ENCODE measurements at regions not wholly inside any gene's neighbourhood (a gene's known extent, or its start where the extent isn't known, plus 50 kb on each side); places are given as distances from the start of the nearest gene placed in this dataset.
"Not testable (repeated sequence)": the region's sequence is repeated elsewhere in the genome, so short reads cannot be mapped to it uniquely, and the experiment has no call there.

DNA sequence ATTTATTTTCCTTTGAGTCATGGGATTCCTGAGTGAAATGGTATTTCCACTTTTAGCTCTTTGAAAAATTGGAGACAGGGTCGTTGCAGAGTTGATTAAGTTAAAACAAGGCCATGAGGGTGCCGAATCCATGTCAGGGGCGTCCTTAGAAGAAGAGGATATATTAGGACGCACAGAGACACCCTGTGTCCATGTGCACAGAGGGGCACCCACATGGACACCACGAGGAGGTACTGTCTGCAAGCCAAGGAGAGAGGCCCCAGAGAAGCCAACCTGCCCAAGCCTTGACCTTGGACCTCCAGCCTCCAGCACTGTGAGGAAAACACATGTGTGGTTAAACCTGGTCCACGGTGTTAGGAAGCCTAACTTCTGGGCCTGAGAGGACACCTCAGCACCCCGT is 113.9 kb upstream of the THBS2 start:
- Histone ChIP-seq H3K9me3 (ENCODE audit: control insufficient read depth in 5 of 5, low read length in 5 of 5) (peaks cover 0 to 7% (median 5%) of the 10 kb centered on the region in 5 donors), H3K27me3 (ENCODE audit: control insufficient read depth in 5 of 5, insufficient read depth in 4 of 5, low read length in 5 of 5) (no peaks in the 10 kb centered on the region), H3K27ac (ENCODE audit: low read depth, low read length) (no peak overlapping the region), H3K4me1 (ENCODE audit: control insufficient read depth in 5 of 5, insufficient read depth in 5 of 5, low read length in 5 of 5) (peaks cover 0 to 14% (median 6%) of the 10 kb centered on the region in 5 donors), H3K4me3 (ENCODE audit: low read depth in 1 of 5, low read length in 5 of 5) (no peak overlapping the region), H3K9ac (ENCODE audit: low read length in 5 of 5) (no peak overlapping the region), H3K36me3 (ENCODE audit: control insufficient read depth in 5 of 5, insufficient read depth in 5 of 5, low read length in 5 of 5) (no peaks in the 10 kb centered on the region)

DNA sequence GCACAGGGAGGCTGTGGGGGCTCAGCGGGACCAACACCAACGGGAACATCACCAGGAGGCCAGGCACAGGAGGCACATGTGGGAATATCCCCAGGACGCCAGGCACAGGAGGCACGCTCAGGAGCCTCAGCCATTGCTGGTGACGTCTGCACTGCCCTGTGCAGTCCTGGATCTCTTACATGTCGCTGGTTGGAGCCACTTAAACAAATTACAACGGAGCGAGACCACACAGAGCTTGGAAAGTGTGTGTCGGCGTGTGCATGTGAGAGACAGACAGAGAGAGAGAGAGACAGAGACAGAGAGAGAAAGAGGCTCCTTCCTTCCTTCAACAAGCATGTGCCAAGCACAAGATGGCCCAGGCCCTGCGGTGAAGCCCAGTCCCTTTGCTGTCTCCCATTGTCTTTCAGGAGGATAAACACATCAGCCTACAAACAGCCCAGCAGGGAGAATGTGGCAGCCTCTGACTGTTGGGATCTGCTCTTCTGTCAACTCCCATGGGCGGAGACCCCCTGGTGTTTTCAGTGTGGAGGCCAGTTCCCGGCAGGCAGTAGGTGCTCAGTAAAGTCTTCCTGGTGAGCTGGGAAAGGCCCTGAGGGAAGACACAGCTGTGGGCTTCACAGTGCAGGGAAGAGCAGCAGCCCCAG is 112.7 kb upstream of the THBS2 start:
- no peaks in the 10 kb centered on the region for H3K36me3 ChIP-seq (ENCODE audit: control insufficient read depth in 5 of 5, insufficient read depth in 5 of 5, low read length in 5 of 5)
- no peak overlapping the region for H3K9ac ChIP-seq (ENCODE audit: low read length in 5 of 5)
- H3K4me3 ChIP-seq (ENCODE audit: low read depth in 1 of 5, low read length in 5 of 5): no peak overlapping the region
- H3K4me1 ChIP-seq (ENCODE audit: control insufficient read depth in 5 of 5, insufficient read depth in 5 of 5, low read length in 5 of 5): peaks cover 0 to 14% (median 6%) of the 10 kb centered on the region in 5 donors
- peaks cover 0 to 7% (median 5%) of the 10 kb centered on the region in 5 donors for H3K9me3 ChIP-seq (ENCODE audit: control insufficient read depth in 5 of 5, low read length in 5 of 5)
- H3K27me3 ChIP-seq (ENCODE audit: control insufficient read depth in 5 of 5, insufficient read depth in 4 of 5, low read length in 5 of 5): no peaks in the 10 kb centered on the region
- H3K27ac ChIP-seq (ENCODE audit: low read depth, low read length): no peak overlapping the region

- Histone ChIP-seq H3K27me3 (ENCODE audit: control insufficient read depth in 5 of 5, insufficient read depth in 4 of 5, low read length in 5 of 5) (no peaks in the 10 kb centered on the region), H3K27ac (ENCODE audit: low read depth, low read length) (no peak overlapping the region), H3K36me3 (ENCODE audit: control insufficient read depth in 5 of 5, insufficient read depth in 5 of 5, low read length in 5 of 5) (no peaks in the 10 kb centered on the region), H3K9ac (ENCODE audit: low read length in 5 of 5) (no peak overlapping the region), H3K4me1 (ENCODE audit: control insufficient read depth in 5 of 5, insufficient read depth in 5 of 5, low read length in 5 of 5) (peaks cover 0 to 14% (median 6%) of the 10 kb centered on the region in 5 donors), H3K9me3 (ENCODE audit: control insufficient read depth in 5 of 5, low read length in 5 of 5) (peaks cover 0 to 7% (median 5%) of the 10 kb centered on the region in 5 donors), H3K4me3 (ENCODE audit: low read depth in 1 of 5, low read length in 5 of 5) (no peak overlapping the region)
Observed at GRCh38 chr6:169365567-169366257, 112.1 kb upstream of the THBS2 start.

DNA sequence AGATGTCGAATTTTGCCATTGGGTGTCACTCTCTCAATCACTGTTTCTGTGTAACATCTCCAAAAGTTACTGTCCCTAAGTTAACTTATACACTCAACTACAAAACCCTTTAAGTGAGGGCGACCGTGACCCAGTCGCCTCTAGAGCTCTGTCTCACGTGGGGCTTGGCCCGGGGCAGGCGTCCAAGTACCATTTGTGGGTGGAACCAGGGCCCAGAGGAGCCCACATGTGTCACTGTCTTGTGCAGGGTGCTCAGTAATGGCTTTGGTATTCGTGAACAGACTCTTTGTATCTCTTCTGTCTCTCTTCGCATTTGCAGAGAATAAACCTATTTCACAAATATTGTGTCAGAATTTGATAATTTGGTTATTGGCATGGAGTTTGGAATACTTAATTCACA is 109.9 kb upstream of the THBS2 start:
- H3K9ac ChIP-seq (ENCODE audit: low read length in 5 of 5): no peak overlapping the region
- H3K9me3 ChIP-seq (ENCODE audit: control insufficient read depth in 5 of 5, low read length in 5 of 5): peaks cover 0 to 7% (median 5%) of the 10 kb centered on the region in 5 donors
- H3K4me1 ChIP-seq (ENCODE audit: control insufficient read depth in 5 of 5, insufficient read depth in 5 of 5, low read length in 5 of 5): peaks cover 0 to 14% (median 6%) of the 10 kb centered on the region in 5 donors
- peak overlapping the region; percentile 51 for H3K27ac ChIP-seq (ENCODE audit: low read depth, low read length)
- H3K4me3 ChIP-seq (ENCODE audit: low read depth in 1 of 5, low read length in 5 of 5): no peak overlapping the region
- H3K36me3 ChIP-seq (ENCODE audit: control insufficient read depth in 5 of 5, insufficient read depth in 5 of 5, low read length in 5 of 5): no peaks in the 10 kb centered on the region
- no peaks in the 10 kb centered on the region for H3K27me3 ChIP-seq (ENCODE audit: control insufficient read depth in 5 of 5, insufficient read depth in 4 of 5, low read length in 5 of 5)

GRCh38 chr6:169362501-169363121 is 109.0 kb upstream of the THBS2 start:
- Histone ChIP-seq H3K36me3 (ENCODE audit: control insufficient read depth in 5 of 5, insufficient read depth in 5 of 5, low read length in 5 of 5) (no peaks in the 10 kb centered on the region), H3K27ac (ENCODE audit: low read depth, low read length) (peak overlapping the region; percentile 51), H3K9ac (ENCODE audit: low read length in 5 of 5) (peak overlapping the region in 1 of 5 donors; percentile 20), H3K4me1 (ENCODE audit: control insufficient read depth in 5 of 5, insufficient read depth in 5 of 5, low read length in 5 of 5) (peaks cover 0 to 14% (median 6%) of the 10 kb centered on the region in 5 donors), H3K9me3 (ENCODE audit: control insufficient read depth in 5 of 5, low read length in 5 of 5) (peaks cover 0 to 7% (median 5%) of the 10 kb centered on the region in 5 donors), H3K4me3 (ENCODE audit: low read depth in 1 of 5, low read length in 5 of 5) (no peak overlapping the region), H3K27me3 (ENCODE audit: control insufficient read depth in 5 of 5, insufficient read depth in 4 of 5, low read length in 5 of 5) (no peaks in the 10 kb centered on the region)

GRCh38 chr6:169355001-169355400 is 101.4 kb upstream of the THBS2 start:
- H3K9me3 ChIP-seq (ENCODE audit: control insufficient read depth in 5 of 5, low read length in 5 of 5); H3K4me1 ChIP-seq (ENCODE audit: control insufficient read depth in 5 of 5, insufficient read depth in 5 of 5, low read length in 5 of 5); H3K9ac ChIP-seq (ENCODE audit: low read length in 5 of 5); H3K36me3 ChIP-seq (ENCODE audit: control insufficient read depth in 5 of 5, insufficient read depth in 5 of 5, low read length in 5 of 5); H3K27me3 ChIP-seq (ENCODE audit: control insufficient read depth in 5 of 5, insufficient read depth in 4 of 5, low read length in 5 of 5); H3K4me3 ChIP-seq (ENCODE audit: low read depth in 1 of 5, low read length in 5 of 5); H3K27ac ChIP-seq (ENCODE audit: low read depth, low read length): not testable (repeated sequence)

DNA sequence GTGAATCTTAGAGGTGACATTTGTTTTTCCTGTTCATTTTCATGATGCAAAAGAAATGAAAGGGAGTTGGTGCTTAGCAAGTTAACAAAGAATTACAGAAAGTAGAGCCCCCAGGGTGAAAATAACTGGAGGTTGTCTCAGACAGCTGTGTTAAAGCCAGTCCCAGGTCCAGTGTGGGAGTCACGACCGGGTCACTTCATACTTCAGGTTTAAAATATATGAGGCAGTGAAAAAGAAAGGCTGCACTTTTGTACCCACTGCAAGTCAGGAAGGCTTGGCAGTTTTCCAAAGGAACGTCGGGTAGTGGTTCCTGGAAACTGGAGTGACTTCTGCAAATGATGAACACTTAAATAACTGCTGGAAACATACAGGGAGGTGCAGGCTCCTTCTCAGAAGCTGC is 91.5 kb upstream of the THBS2 start:
- no peaks in the 10 kb centered on the region for H3K27me3 ChIP-seq (ENCODE audit: control insufficient read depth in 5 of 5, insufficient read depth in 4 of 5, low read length in 5 of 5)
- no peaks in the 10 kb centered on the region for H3K36me3 ChIP-seq (ENCODE audit: control insufficient read depth in 5 of 5, insufficient read depth in 5 of 5, low read length in 5 of 5)
- peak overlapping the region; percentile 55 for H3K27ac ChIP-seq (ENCODE audit: low read depth, low read length)
- H3K9ac ChIP-seq (ENCODE audit: low read length in 5 of 5): no peak overlapping the region
- H3K4me3 ChIP-seq (ENCODE audit: low read depth in 1 of 5, low read length in 5 of 5): no peak overlapping the region
- H3K9me3 ChIP-seq (ENCODE audit: control insufficient read depth in 5 of 5, low read length in 5 of 5): no peaks in the 10 kb centered on the region
- peaks cover 5 to 32% (median 26%) of the 10 kb centered on the region in 5 donors for H3K4me1 ChIP-seq (ENCODE audit: control insufficient read depth in 5 of 5, insufficient read depth in 5 of 5, low read length in 5 of 5)

DNA sequence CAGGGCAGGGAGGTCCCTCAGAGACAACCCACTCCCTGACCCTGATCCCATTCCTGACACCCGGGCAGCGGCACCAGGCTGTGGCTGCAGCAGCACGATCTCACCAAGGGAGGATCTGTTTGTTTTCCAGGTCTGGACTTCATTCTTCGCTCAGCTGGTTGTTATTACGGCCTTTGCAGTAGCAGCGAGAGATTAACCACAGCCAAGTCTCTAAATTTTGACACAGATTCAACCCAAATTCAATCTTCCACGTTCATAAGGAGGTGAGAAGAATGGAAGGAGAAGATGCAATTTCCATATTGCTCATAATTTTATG is 91.1 kb upstream of the THBS2 start:
- no peaks in the 10 kb centered on the region for H3K9me3 ChIP-seq (ENCODE audit: control insufficient read depth in 5 of 5, low read length in 5 of 5)
- H3K4me1 ChIP-seq (ENCODE audit: control insufficient read depth in 5 of 5, insufficient read depth in 5 of 5, low read length in 5 of 5): peaks cover 5 to 32% (median 26%) of the 10 kb centered on the region in 5 donors
- H3K27me3 ChIP-seq (ENCODE audit: control insufficient read depth in 5 of 5, insufficient read depth in 4 of 5, low read length in 5 of 5): no peaks in the 10 kb centered on the region
- H3K4me3 ChIP-seq (ENCODE audit: low read depth in 1 of 5, low read length in 5 of 5): peak overlapping the region in 1 of 5 donors; percentile 44
- H3K36me3 ChIP-seq (ENCODE audit: control insufficient read depth in 5 of 5, insufficient read depth in 5 of 5, low read length in 5 of 5): no peaks in the 10 kb centered on the region
- peak overlapping the region; percentile 55 for H3K27ac ChIP-seq (ENCODE audit: low read depth, low read length)
- peak overlapping the region in 2 of 5 donors; percentile 8 to 38 for H3K9ac ChIP-seq (ENCODE audit: low read length in 5 of 5)

- no peaks in the 10 kb centered on the region for H3K9me3 ChIP-seq (ENCODE audit: control insufficient read depth in 5 of 5, low read length in 5 of 5)
- H3K36me3 ChIP-seq (ENCODE audit: control insufficient read depth in 5 of 5, insufficient read depth in 5 of 5, low read length in 5 of 5): no peaks in the 10 kb centered on the region
- H3K9ac ChIP-seq (ENCODE audit: low read length in 5 of 5): peak overlapping the region in 2 of 5 donors; percentile 8 to 38
- H3K27ac ChIP-seq (ENCODE audit: low read depth, low read length): peak overlapping the region; percentile 55
- H3K4me1 ChIP-seq (ENCODE audit: control insufficient read depth in 5 of 5, insufficient read depth in 5 of 5, low read length in 5 of 5): peaks cover 5 to 32% (median 26%) of the 10 kb centered on the region in 5 donors
- H3K4me3 ChIP-seq (ENCODE audit: low read depth in 1 of 5, low read length in 5 of 5): peak overlapping the region in 1 of 5 donors; percentile 44
- no peaks in the 10 kb centered on the region for H3K27me3 ChIP-seq (ENCODE audit: control insufficient read depth in 5 of 5, insufficient read depth in 4 of 5, low read length in 5 of 5)
Observed at GRCh38 chr6:169343886-169344749, 90.5 kb upstream of the THBS2 start.
